ENCODE measurements at regions not wholly inside any gene's neighbourhood (a gene's known extent, or its start where the extent isn't known, plus 50 kb on each side); places are given as distances from the start of the nearest gene placed in this dataset.

- DNase-seq (ENCODE audit: low spot score), result peak; percentile 42
These were observed 52.0 kb downstream of the MAGEF1 start for GRCh38 chr3:184659797-184660301.

DNA sequence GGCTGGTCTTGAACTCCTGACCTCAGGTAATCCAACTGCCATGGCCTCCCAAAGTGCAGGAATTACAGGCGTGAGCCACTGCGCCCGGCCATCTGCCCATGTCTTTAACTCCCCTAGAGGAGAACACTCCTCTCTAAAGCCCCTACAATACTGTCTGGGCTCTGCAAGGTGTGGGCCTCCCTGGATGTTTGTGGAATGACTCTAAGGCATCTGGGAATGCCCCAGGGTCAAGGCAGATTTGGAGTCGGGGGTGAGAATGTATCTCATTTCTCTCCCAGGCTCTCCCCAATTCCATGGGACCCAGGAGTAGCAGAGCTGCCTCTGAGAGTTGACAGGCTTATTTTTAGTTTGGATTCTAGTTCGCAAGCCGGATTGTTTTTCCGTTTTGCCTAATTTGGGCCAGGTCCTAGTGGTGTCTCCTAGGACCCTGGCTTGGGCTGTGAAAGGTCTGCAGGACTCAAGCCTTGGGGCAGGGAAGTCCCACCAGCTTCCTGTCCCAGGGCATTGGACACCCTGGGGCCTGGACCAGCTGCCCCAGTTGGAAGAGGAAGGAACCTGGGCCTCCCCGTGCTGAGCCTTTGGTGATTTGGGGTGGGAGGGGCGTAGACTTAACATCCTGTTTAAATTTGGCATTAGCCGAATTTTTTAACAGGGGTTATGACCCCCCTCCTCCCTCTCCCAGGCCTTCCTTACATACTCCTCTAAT is 53.5 kb downstream of the MAGEF1 start:
- no peak for DNase-seq (ENCODE audit: low spot score)

GRCh38 chr3:184656829-184657681 is 54.8 kb downstream of the MAGEF1 start:
- no peak for DNase-seq (ENCODE audit: low spot score)

GRCh38 chr3:184656458-184656828 is 55.4 kb downstream of the MAGEF1 start:
- DNase-seq (ENCODE audit: low spot score), result no peak

DNA sequence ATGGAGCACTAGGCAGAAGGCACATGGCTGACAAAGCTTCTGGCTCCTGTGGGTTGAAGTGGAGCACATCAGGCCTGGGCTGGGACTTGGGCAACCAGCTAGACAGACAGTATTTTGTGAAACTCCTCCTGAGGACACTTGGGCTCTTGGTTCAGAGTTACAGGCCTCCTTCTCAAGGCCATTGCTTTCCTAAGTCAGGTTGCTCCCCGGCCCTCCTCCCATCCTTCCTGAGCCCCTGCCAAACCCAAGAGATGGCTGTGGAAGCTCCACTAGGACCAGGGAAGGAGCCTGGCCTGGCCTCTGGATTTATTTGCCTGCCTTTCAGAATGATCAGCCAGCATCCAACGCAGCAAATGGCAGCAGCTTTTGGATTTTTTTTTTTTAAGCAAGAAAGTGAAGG is 56.3 kb downstream of the MAGEF1 start:
- no peak for DNase-seq (ENCODE audit: low spot score)

GRCh38 chr3:184654375-184654774 is 57.5 kb downstream of the MAGEF1 start:
- DNase-seq (ENCODE audit: low spot score), result no peak

DNA sequence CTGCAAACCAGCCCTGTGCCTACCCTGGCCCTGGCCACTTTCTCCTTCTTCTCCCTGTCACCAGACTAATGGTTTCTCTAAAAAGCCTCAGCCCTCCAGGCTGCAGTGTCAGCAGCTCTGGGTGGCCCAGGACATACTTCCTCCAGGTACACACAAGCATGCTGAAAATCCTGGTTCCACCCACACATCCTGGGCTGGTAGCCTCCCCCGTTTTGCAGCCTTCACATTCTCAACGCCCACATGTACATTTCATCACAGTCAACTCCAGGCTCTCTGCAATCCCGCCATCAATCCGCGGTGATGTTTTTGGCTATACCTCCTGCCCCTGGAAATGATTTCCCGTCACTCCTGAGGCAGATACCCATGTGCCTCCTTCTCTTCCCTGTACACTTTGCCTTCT is 59.4 kb downstream of the MAGEF1 start:
- no peak for DNase-seq (ENCODE audit: low spot score)

DNA sequence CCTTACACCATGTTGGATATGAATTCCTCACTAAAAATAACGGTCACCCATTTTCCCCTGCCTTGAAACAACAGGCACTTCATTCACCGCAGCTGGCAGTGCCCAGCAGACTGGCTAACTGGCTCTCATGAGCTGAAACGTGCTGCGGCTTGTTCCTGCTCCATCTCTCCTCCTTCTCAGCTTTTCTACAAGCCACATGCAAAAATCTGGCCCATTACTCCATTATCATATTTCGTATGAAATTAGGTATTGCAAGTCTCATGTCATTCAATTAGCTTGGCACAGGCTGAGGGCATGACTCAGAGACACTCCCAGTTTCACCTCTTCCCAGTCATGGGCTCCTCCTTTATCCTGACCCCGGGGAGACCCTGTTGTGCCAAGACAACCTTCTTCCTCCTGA is 60.0 kb downstream of the MAGEF1 start:
- peak; percentile 30 for DNase-seq (ENCODE audit: low spot score)

DNA sequence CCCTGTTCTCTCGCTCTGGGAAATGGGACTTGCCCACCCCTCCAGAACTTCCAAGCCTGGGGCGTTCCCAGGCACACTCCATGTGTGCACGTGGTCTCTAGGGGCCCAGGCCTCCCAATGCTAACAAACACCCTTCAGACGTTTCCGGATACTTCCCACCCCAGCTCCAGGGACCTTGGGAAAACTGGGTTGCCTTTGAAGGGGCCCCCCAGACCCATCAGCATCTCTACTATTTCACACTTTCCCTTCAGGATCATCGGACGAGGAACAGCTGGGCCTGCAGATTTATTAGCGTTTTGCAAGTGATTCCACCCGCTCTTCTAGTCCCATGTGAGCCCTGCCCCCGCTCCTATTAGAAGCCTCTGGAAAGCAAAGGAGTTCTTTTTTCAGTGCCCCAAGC is 63.2 kb downstream of the MAGEF1 start:
- DNase-seq (ENCODE audit: low spot score), result no peak

- no peak for DNase-seq (ENCODE audit: low spot score)
These were observed 64.4 kb downstream of the MAGEF1 start for GRCh38 chr3:184647405-184647936.

DNA sequence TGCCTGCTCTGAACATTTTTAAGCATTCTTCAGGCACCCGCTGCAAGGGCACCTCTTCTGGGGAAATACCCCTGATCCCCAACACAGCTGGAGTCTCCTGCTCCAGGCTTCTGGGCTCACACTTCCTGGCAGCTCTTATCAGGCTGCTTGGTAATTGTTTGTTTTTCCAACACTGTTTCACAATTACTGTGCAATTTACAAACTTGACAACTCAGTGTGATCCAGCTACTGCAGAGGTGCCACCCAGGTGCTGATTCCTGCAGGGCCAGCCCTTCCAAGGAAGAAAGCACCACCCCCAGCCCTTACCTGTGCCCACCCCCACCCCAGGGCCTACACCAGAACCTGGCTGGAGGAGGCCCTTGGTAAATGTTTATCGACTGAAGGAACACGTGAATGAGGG is 66.5 kb downstream of the MAGEF1 start:
- DNase-seq (ENCODE audit: low spot score), result no peak

GRCh38 chr3:184643442-184643841 is 68.4 kb downstream of the MAGEF1 start:
- DNase-seq (ENCODE audit: low spot score), result no peak

DNA sequence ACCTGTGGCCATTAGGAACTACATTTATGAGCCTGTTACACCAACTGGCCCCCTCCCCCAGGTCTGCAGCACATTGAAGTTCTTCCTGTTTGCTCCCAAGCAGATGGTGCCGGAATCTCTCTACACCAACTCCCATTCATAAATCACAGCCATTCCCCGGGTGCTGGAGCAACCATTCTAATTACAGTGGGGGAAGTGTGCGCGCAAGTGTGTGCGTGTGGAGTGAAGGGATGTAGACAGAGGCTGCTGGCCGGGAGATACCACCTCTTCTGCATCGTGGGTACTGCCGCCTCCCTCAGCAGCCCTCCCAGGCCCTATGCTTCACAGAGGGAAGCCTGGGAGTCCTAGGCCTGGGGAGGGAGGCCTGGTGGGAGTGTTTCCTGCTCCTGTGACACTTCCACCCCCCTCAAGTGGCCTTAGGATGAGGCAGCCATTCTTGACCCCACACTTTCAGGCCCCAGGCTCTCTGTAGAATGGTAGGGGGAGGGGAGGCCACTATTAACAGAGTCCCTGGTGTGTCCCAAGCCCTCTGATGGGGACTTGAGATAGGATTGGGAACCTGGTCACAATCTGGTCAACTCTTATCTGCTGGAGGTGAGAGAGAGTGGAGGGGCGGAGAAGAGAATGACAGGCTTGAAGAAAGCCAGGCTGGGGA is 69.1 kb downstream of the MAGEF1 start:
- no peak for DNase-seq (ENCODE audit: low spot score)

- DNase-seq (ENCODE audit: low spot score), result no peak
These were observed 70.4 kb downstream of the MAGEF1 start for GRCh38 chr3:184641430-184641829.

DNA sequence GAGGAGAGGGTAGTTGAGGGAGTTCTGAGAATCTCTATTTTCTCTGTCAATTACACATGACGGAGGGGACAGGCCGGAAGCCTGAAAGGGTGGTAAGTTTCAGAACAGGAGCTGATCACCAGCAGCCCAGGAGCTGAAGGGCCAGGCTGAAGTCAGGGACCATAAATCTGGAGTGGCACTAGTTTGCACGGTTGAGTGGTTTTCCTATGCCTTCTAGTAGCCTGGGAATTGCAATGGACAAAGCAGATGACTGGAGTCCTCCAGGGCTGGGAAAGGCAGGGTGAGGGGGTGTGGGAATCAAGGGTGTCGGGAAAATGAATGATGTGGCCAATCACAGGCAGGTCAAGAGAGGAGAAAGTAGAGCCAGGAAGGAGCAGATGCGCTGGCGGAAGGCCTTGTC is 72.5 kb downstream of the MAGEF1 start:
- DNase-seq (ENCODE audit: low spot score), result no peak

- no peak for DNase-seq (ENCODE audit: low spot score)
These were observed 74.2 kb downstream of the MAGEF1 start for GRCh38 chr3:184637705-184638104.

- DNase-seq (ENCODE audit: low spot score), result no peak
These were observed 75.0 kb downstream of the MAGEF1 start for GRCh38 chr3:184636741-184637316.

GRCh38 chr3:184635774-184636173 is 74.2 kb downstream of the EPHB3 start:
- DNase-seq (ENCODE audit: low spot score), result no peak

- DNase-seq (ENCODE audit: low spot score), result no peak
These were observed 73.5 kb downstream of the EPHB3 start for GRCh38 chr3:184635126-184635525.

DNA sequence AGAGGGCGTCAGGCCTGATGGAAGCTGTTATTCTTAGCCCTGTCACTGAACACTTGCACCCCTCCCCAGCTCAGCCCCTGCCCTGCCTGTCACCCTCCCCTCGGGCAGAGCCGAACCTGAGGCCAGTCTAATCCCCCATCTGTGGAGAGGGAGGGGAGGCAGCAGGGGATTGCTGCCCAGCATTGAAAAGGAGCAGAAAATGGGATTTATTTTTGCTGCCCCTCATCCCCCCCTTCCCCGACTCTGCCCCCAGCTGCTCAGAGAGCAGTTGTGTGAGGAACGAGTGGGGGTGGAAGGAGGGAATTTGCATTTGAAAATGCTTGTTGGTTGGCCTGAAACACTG is 71.6 kb downstream of the EPHB3 start:
- no peak for DNase-seq (ENCODE audit: low spot score)

DNA sequence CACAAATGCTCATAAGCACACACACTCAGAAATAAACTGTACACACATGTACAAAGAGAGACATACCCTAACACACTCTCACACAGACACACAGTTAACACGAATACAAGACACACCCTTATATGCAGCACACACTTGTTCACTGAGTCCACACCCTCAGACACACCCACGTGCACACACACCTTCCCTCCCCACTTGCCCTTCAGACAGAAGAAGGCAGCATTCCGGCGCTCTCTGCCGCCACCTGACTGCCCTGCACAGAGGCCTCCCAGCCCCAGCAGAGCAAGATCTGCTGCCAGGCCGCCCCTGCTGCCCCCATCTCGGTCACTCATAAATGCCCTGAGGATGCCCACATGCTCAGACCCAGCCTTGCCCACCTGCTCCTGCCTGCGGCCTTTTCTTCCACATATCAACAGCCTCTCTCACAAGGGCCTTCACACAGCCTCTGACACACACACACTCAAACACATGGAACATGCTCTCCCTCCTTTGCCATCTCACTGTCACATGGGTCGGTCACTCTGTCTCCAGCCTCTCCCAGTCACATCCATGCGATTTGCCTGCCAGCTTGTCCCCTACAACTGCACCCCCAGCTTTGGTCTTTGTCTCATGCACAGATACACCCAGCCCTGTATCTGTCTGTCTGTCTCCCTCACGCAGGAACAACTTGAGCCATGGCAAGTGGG is 71.1 kb downstream of the EPHB3 start:
- no peak for DNase-seq (ENCODE audit: low spot score)
